ENCODE measurements at regions not wholly inside any gene's neighbourhood (a gene's known extent, or its start where the extent isn't known, plus 50 kb on each side); places are given as distances from the start of the nearest gene placed in this dataset.
"Not testable (repeated sequence)": the region's sequence is repeated elsewhere in the genome, so short reads cannot be mapped to it uniquely, and the experiment has no call there.

DNA sequence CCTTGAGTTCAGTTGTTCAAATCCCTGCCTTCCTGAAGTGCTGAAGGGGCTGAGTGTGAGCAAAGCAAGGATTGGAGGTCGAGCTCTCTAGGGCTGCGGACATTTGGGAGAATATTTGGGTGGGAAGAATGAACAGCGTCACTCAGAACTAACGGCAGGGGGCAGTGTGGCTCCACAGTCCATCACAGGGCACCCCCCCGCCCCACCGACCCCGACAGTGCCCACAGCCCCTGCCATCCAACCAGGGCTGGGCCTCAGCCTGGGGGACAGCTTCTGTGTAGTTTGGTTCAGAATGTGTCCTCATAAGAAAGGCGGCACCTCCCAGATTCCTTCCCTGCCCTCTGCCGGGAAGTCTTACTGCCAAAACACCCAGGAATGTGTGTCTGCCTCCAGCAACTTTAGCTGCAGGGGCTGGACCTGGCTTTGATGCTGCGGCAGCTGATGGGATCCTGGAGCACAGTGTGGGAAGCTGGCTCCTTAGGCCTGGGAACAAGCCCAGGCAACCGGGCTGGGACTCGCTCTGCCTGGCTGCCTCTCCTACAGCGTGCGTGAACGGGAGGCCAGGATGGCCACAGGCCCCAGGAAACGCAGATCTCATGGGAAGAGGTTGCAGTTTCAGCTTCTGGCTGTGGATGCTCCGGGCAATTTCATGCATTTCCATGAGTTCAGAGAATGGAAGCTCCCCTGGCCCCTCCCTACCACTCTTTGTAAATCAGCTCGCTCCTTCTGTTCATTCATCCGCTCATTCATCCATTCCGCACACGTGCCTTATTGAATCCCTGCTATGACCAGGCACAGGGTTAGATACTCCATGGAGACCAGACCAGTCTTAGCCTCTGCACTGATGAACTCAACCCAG, 104.9 kb upstream of the TMPRSS2 start:
- Mint-ChIP-seq H3K4me1 (ENCODE audit: low read depth) (peaks cover 65% of the 10 kb centered on the region), H3K27me3 (ENCODE audit: low read depth) (no peaks in the 10 kb centered on the region), H3K9me3 (ENCODE audit: low read depth) (no peaks in the 10 kb centered on the region), H3K36me3 (ENCODE audit: low read depth) (no peaks in the 10 kb centered on the region), H3K27ac (ENCODE audit: unreplicated experiment) (peak overlapping the region; percentile 91), H3K4me3 (ENCODE audit: unreplicated experiment) (no peak overlapping the region)
- peak; percentile 98 for DNase-seq (ENCODE audit: low spot score)
- TF ChIP-seq, protein P1, sequence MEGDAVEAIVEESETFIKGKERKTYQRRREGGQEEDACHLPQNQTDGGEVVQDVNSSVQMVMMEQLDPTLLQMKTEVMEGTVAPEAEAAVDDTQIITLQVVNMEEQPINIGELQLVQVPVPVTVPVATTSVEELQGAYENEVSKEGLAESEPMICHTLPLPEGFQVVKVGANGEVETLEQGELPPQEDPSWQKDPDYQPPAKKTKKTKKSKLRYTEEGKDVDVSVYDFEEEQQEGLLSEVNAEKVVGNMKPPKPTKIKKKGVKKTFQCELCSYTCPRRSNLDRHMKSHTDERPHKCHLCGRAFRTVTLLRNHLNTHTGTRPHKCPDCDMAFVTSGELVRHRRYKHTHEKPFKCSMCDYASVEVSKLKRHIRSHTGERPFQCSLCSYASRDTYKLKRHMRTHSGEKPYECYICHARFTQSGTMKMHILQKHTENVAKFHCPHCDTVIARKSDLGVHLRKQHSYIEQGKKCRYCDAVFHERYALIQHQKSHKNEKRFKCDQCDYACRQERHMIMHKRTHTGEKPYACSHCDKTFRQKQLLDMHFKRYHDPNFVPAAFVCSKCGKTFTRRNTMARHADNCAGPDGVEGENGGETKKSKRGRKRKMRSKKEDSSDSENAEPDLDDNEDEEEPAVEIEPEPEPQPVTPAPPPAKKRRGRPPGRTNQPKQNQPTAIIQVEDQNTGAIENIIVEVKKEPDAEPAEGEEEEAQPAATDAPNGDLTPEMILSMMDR (IDR thresholded peaks at IDR 0.05): peak; percentile 95

DNA sequence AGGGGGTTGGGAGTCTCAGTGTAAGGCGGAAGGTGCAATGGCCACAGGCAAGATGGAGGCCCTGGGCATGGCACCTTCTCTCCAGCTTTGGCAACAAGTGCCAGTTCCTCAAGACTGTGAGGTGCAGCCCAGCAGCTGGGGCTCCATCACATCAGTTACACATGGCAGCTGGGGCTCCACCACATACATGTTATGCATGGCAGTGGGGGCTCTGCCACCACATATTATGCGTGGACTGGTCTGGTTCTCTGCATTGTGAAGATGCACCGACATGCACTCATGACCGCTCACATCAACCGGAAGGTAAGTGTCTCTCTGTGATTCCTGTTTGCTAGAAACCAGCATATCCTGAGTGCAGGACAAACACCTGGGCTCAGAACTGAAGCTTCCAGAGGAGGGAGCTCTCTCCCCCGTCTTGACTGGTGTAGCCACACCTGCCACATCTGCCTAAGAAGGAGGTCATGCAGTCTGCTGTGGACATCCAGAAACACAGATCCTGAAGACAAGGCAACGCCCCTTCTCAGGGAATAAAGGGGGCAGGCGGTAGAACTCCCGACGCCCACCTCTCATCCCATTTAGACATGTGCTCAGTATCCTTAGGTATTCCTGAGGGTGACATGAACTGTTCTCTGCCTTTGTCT, 104.1 kb upstream of the TMPRSS2 start:
- peaks cover 60% of the 10 kb centered on the region for H3K4me1 Mint-ChIP-seq (ENCODE audit: low read depth)
- no peak for DNase-seq (ENCODE audit: low spot score)
- H3K27me3 Mint-ChIP-seq (ENCODE audit: low read depth): no peaks in the 10 kb centered on the region
- no peak overlapping the region for H3K4me3 Mint-ChIP-seq (ENCODE audit: unreplicated experiment)
- TF ChIP-seq, protein P1 (IDR thresholded peaks at IDR 0.05): no peak
- H3K27ac Mint-ChIP-seq (ENCODE audit: unreplicated experiment): peak overlapping the region; percentile 91
- no peaks in the 10 kb centered on the region for H3K9me3 Mint-ChIP-seq (ENCODE audit: low read depth)
- H3K36me3 Mint-ChIP-seq (ENCODE audit: low read depth): no peaks in the 10 kb centered on the region

DNA sequence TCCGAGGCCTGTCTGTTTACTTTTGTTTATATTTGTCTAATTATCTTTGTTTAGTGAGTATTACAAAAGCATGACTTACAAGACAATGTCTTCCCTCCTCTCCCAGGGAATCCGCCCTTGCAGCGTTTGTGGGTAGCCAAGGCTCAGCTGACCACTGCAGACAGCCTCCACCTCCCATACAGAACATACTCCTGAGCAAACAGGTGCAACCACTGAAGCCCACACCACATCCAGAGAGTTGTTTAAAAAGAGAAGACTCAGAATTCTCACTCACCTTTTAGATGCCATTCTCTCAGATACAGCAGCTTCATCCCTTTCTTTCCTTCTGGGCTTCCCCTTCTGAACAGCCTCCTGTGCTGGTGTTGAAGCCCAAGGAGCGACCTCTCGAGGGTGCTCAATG, 103.5 kb upstream of the TMPRSS2 start:
- no peak overlapping the region for H3K27ac Mint-ChIP-seq (ENCODE audit: unreplicated experiment)
- no peak overlapping the region for H3K4me3 Mint-ChIP-seq (ENCODE audit: unreplicated experiment)
- H3K27me3 Mint-ChIP-seq (ENCODE audit: low read depth): no peaks in the 10 kb centered on the region
- H3K36me3 Mint-ChIP-seq (ENCODE audit: low read depth): no peaks in the 10 kb centered on the region
- no peaks in the 10 kb centered on the region for H3K9me3 Mint-ChIP-seq (ENCODE audit: low read depth)
- no peak for DNase-seq (ENCODE audit: low spot score)
- TF ChIP-seq, protein P1 (IDR thresholded peaks at IDR 0.05): no peak
- peaks cover 53% of the 10 kb centered on the region for H3K4me1 Mint-ChIP-seq (ENCODE audit: low read depth)

DNA sequence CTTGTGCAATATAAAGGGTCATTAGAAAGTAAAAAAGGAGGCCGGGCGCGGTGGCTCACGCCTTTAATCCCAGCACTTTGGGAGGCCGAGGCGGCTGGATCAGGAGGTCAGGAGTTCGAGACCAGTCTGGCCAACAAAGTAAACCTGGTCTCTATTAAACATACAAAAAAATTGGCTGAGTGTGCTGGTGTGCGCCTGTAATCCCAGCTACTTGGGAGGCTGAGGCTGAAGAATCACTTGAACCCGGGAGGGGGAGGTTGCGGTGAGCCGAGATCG, 102.8 kb upstream of the TMPRSS2 start:
- peaks cover 49% of the 10 kb centered on the region for H3K4me1 Mint-ChIP-seq (ENCODE audit: low read depth)
- H3K27ac Mint-ChIP-seq (ENCODE audit: unreplicated experiment); H3K4me3 Mint-ChIP-seq (ENCODE audit: unreplicated experiment); H3K9me3 Mint-ChIP-seq (ENCODE audit: low read depth); H3K27me3 Mint-ChIP-seq (ENCODE audit: low read depth); DNase-seq (ENCODE audit: low spot score); H3K36me3 Mint-ChIP-seq (ENCODE audit: low read depth): not testable (repeated sequence)

DNA sequence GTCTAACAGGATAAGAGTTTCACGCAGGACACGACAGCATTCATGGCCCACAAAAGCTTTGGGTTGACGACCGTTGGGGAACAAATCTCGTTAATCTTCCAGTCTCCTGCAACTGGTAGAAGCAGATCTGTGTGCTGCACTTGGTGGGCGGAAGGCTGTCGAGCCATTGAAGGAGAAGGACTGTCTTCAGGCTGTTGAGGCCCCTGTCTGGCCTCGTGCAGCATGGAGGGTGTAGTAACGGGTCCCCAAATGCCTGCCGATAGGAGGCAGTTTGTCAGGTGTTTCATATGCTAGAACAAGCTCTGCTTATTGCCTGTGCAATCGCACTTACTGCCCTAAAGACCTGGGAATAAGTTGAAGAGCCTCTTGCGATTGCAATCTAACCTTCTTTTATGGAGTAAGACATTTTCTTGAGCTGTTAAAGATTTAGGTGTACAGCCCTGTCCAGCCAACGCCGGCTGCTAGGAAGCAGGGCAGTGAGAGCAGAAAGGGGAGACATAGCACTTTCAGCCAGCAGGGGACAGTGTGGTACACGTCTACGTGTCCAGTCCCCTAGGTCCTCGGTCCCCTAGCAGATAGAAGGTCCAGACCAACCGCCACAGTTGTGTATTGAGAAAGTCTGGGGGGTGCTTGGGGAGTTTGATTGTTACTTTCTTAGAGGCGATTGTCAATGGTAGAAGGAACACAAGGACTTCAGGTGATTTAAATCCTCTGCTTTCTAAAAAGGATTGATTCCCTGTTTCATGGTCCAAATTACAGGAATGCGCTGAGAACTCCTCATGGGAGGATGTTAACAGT, 102.3 kb upstream of the TMPRSS2 start:
- no peak overlapping the region for H3K27ac Mint-ChIP-seq (ENCODE audit: unreplicated experiment)
- H3K4me1 Mint-ChIP-seq (ENCODE audit: low read depth): peaks cover 43% of the 10 kb centered on the region
- no peaks in the 10 kb centered on the region for H3K9me3 Mint-ChIP-seq (ENCODE audit: low read depth)

More for the DNA sequence above, 102.3 kb upstream of the TMPRSS2 start:
- H3K27me3 Mint-ChIP-seq (ENCODE audit: low read depth): no peaks in the 10 kb centered on the region
- H3K36me3 Mint-ChIP-seq (ENCODE audit: low read depth): no peaks in the 10 kb centered on the region
- H3K4me3 Mint-ChIP-seq (ENCODE audit: unreplicated experiment): no peak overlapping the region
- no peak for DNase-seq (ENCODE audit: low spot score)
- TF ChIP-seq, protein P1 (IDR thresholded peaks at IDR 0.05): peak; percentile 87
